HCEC 1CT (cell line): ENCODE measurements at regions not wholly inside any gene's neighbourhood (a gene's known extent, or its start where the extent isn't known, plus 50 kb on each side); places are given as distances from the start of the nearest gene placed in this dataset.

Experiments
- DNase-seq: peaks from one replicate; pipeline ENCODE4 v3.0.0-alpha.2; 2017

DNA sequence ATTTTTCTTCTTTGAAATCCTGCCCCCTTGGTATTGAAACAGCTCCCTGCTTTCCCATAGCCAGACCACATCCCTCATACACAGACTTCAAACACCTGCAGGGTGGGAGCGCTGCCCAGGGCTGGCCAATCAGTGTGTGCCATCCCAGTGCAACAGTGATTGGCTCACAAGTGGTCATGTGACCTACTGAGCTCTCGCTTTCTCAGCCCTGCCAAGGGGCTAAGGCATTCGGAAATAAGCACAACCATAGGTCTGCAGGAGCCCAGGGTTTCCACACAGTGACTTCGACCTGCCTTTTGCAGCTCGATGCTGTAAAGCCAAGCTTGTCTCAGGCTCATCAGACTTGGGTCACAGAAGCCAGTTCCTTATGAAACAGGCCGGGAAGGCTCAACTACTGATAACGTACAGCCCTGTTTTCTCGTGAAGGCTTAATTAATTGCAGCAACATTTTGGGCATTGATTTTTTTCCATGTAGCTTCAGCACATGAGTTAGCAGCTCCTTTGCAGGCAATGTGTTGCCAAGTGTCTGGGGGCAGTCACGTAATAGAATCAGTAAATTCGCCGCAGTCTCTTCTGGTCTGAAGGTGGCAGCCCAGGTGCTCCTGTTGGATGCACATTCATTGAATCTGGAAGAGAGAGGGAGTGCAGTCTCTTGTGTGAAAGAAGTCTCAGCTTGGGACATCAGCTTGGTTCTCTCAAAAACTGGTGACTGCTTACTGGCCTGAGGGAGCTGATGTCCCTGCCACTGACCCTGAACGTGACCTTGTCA lies 1091.8 kb downstream of the AACS start:
- no peak for DNase-seq

DNA sequence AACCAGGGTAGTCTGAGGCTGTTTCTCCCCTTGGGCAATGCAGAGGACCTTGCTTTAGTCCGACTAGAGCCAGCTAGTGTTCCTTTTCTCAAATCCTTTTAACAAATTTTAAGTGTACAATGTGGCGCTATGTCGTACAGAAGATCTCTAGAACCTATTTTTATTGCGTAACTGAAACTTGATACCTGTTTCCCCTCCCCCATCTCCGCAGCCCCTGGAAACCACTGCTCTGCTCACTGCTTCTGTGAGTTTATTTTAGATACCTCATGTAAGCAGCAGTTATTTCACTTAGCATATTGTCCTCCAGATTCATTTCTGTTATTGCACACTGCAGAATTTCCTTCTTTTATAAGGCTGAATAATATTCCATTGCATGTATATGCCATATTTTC lies 1092.3 kb downstream of the AACS start:
- DNase-seq, result no peak

DNA sequence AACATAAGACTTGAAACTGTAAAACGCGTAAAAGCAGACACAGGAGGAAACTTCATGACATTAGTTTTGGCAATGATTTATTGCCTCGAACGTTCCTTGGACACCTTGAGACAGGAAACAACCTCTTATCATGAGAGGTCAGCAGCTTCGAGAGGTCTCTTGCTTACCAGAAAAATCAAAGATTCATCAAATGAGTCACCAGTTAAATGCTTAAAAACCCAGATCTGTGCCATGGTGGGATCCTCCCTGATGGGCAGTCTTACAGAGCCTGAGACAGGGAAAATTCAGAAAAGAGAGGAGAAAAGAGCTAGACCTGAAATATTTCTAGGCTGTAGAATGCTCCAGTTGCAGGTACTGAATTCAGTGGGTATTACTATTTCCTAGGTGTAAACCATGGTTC lies 1093.9 kb downstream of the AACS start:
- no peak for DNase-seq

- DNase-seq, result no peak
These were observed 1095.7 kb downstream of the AACS start for GRCh38 chr12:126160912-126161311.

GRCh38 chr12:126163984-126164383 lies 1098.7 kb downstream of the AACS start:
- no peak for DNase-seq

DNA sequence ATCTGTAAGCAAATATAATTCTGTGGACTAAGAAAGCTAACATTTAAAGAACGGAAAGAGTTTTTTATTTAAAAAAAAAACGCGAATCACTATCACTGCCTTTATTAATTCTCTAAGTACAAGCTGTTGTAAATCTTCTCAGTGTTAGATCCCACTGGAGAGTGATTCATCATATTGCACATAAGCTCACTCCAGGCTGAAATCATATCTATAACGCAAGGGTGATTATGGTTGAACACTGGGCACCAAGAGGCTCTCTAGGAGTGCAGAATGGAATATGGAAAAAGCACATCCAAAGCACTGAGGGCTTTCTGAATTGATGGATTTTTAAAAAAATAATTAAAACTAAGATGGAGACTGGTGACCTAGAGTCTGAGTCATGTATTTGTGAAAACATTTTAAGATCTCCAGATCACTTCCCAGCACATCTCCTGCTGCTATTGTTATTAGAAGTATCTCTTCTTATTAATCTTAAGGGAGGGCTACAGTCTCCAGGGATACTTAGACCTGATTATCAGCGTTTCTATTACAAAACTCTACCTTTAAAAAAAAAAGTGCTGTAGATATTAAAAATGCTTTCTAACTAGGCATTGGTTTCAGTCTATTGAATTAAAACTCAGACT lies 1106.8 kb downstream of the AACS start:
- no peak for DNase-seq

DNA sequence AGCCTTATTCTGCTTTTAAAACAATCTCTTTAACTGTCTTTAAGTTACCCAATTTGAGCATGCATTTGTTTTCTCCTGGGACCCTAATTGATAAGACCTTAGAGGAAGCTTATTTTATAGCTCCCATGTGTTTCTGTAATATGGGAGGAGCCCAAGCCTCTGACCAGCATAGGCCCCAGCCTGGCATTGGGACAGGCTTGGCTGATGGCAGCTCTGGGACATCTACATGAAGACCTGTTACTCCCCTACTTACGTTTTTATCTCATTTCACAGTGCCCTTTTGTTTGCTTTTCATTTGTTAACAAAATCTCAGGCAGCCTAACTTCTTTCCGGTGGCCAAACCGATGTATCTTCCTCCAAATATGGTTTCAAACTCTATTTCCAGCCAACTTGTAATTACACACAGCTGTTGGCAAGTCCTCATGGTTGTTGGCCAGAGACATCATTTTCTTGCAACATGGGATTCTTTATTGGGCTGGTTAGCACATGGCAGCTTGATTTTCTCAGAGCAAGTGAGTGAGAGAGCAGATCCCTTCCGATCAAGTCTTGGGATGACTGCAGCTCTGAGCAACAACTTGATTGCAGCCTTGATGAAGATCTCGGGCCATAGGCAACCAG lies 1117.5 kb downstream of the AACS start:
- no peak for DNase-seq

GRCh38 chr12:126185025-126185424 lies 1119.8 kb downstream of the AACS start:
- DNase-seq, result no peak

DNA sequence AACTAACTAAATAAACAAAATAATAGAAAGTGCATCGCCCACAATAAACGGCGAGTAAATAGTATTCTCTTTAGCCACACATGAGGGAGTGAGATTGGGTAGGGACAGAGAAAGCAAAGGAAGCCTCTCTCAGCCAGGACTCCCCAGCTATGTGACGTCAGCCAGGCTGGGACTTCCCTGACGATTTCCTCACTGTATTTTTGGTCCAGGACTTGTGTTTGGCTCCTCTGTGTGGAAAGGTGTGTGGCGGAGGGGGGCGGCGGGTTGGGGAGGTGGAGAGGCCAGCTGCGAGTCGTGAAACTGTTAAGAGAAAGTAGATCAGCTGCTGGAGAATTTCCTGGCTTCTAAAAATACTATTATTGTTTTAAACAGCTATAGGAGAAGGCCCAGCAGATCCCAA lies 1124.6 kb downstream of the AACS start:
- no peak for DNase-seq

GRCh38 chr12:126191031-126191891 lies 1126.0 kb downstream of the AACS start:
- DNase-seq, result no peak

DNA sequence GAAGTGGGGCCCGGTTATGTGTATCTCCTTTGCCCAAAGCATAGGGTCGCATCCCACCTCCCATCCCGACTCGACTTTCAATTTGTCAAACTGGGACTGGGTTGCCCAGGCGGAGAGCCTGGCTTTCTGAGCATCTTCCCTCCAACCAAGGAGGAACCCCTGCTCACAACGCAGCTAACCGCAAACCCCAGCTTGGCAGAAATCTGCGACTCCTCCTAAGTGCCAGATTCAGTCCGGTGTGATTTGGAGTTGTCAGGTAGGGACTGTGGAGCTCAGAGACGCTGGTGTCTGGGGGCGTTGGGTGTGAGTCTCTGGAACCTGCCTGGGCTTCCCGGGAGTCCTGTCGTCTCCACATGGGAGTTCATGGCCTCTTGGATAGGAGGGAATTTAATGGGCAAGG lies 1126.7 kb downstream of the AACS start:
- no peak for DNase-seq

DNA sequence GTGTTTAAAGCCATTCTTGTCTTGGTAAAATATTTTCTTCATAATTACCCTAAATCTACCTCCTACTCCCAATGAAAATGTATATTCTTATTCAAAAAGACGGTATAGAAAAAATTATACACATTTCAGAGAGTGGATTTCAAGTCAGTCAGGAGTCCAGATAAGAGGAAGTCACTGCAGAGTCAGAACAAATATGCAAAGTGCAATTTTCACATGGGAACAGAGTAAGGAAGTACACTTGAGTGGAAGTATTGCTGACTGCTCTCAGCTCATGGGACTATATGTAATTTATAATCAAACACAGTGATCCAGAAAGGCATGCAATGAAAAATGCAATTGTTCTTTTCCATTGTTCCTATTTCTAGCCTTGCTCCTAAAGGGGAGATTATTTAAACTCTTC lies 1128.0 kb downstream of the AACS start:
- no peak for DNase-seq

GRCh38 chr12:126196263-126196662 lies 1131.0 kb downstream of the AACS start:
- no peak for DNase-seq

DNA sequence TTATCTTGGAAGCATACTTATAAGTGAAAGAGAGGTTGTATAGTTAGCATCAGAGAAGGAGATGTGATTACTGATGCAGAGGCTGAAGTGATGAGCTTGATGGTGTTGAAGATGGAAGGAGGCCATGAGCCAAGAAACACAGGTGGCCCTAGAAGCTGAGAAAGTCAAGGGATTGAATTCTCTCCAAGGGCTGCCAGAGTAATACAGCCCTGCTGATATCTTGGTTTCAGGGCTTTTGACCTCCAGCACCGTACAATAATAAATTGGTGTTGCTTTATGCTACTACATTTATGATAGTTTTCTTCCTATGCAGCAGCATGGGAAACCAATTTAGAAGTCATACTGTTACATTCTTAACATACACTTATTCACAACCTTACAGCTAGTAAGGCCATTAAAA lies 1133.3 kb downstream of the AACS start:
- no peak for DNase-seq

GRCh38 chr12:126198966-126199692 lies 1133.9 kb downstream of the AACS start:
- DNase-seq, result no peak

DNA sequence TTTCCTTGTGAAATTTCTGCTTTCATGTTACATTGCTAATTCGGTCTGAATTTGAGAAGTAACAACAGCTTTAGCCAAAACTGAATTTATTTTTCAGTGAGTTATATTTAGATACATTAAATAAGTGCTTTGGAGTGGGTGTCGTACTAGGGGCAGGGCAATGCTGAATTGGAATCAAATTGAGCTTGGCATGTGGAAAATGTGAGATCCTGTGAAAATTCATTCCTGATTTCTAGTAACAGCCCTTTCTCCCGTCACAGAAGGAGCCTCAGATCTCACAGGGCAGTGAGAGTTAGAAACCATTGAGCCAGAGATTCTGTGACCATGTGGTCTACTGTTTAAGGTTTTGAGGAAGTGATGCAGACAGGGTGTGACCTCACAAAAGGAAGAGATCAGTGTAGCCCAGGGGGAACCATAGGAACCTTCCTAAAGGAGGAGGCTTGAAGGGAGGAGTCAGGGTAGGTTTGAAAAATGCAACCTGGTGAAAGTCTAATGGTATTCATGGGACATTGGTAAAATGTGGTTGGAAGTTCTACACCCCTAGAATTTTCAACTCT lies 1136.8 kb downstream of the AACS start:
- no peak for DNase-seq

DNA sequence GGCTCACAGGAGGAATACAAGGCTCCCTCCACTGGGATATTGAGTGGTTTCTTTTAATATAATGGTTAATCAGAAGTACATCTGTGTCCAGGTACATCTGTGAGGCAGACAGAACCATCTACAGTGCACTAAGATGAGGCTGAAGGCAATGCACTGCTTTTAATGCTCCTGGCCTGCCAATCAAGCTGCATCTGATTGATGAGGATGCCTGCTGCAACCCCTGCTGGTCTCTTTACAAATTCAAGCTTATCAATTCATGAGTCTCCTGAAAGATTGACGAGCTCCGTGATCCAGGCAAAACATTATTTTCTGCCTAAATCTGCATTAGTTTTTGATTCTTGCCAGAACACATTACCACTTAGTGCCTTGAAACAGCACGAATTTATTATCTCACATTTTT lies 1139.1 kb downstream of the AACS start:
- no peak for DNase-seq

DNA sequence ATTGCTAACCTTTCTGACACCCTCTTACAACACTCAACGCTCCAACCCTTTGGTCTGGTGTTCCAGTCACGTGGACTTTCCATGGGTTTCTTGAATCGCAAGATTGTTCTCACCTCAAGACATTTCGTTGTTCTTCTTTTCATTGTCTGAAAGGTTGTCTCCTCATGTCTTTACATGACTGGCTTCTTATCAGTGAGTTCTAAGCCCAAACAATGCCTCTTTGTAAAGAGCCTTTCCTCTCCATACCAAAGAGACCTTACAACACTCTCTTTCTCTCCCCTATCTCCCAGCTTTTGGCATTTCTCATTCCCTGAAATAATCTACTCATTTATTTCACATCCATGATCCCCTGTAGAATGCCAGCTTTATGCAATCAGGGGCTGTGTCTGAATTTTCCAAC lies 1144.8 kb downstream of the AACS start:
- no peak for DNase-seq

GRCh38 chr12:126210448-126210847 lies 1145.2 kb downstream of the AACS start:
- no peak for DNase-seq

DNA sequence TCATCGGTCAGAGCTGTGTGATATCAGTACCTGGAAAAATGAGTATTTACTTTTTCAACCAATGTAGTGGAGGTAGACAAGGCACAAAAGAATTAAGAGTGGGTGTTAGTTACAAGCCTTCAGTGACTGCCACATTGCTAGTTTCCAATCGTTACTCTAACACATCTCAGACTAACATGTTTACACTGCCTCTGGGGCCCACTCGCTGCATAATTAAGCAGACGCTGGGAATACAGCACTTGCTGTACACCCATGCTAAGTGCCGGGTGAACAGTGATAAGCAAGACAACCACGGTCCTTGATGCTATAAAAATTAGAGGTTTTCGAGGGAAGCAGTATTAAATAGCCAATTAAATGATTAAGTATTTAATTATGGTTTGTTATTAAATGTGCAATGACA lies 1147.6 kb downstream of the AACS start:
- no peak for DNase-seq

DNA sequence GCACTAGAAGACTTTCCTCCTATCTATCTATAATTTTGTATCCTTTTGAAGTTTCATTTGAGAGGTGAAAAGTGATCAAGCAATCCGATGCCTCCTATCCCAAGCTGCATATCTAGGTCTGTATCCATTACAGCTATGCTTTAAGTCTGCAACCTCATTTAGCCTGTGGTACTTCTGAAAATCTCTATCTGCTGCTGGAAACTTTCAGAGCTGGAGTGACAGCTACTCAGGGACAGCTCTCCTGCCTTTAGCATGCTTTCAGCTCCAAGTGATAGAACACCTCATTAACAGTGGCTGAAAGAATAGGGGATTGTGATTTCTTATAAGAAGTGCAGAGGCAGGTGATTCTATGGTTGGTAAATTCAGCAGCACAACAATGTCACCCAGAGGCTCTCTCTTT lies 1153.5 kb downstream of the AACS start:
- DNase-seq, result no peak

- DNase-seq, result no peak
These were observed 1153.9 kb downstream of the AACS start for GRCh38 chr12:126219139-126219538.
